HG03135 (cell line): ENCODE measurements at regions not wholly inside any gene's neighbourhood (a gene's known extent, or its start where the extent isn't known, plus 50 kb on each side); places are given as distances from the start of the nearest gene placed in this dataset.
"Not testable (repeated sequence)": the region's sequence is repeated elsewhere in the genome, so short reads cannot be mapped to it uniquely, and the experiment has no call there.

Experiments used
- ATAC-seq: cut with Tn5 transposase; IDR thresholded peaks from one replicate; pipeline ENCODE4 v1.9.1; 2021; ENCODE audit warnings: mild to moderate bottlenecking, moderate library complexity; ENCODE audit not compliant: unreplicated experiment

GRCh38 chr9:129416821-129417539, 203.9 kb downstream of the C9orf50 start:
- no peak for ATAC-seq

- no peak for ATAC-seq
Observed at GRCh38 chr9:129415942-129416651, 204.8 kb downstream of the C9orf50 start.

- no peak for ATAC-seq
Observed at GRCh38 chr9:129414993-129415941, 205.6 kb downstream of the C9orf50 start.

- no peak for ATAC-seq
Observed at GRCh38 chr9:129414377-129414992, 206.4 kb downstream of the C9orf50 start.

GRCh38 chr9:129413537-129414376, 207.1 kb downstream of the C9orf50 start:
- peak; percentile 72 for ATAC-seq

- ATAC-seq = peak; percentile 38
Observed at GRCh38 chr9:129412814-129413536, 207.9 kb downstream of the C9orf50 start.

GRCh38 chr9:129412176-129412813, 208.6 kb downstream of the C9orf50 start:
- ATAC-seq = not testable (repeated sequence)

- ATAC-seq = no peak
Observed at GRCh38 chr9:129411501-129412175, 209.3 kb downstream of the C9orf50 start.

- ATAC-seq = no peak
Observed at GRCh38 chr9:129410226-129410625, 210.7 kb downstream of the C9orf50 start.

- ATAC-seq = no peak
Observed at GRCh38 chr9:129408535-129409215, 212.2 kb downstream of the C9orf50 start.

- no peak for ATAC-seq
Observed at GRCh38 chr9:129407905-129408452, 212.9 kb downstream of the C9orf50 start.

- no peak for ATAC-seq
Observed at GRCh38 chr9:129406278-129407225, 214.3 kb downstream of the C9orf50 start.

GRCh38 chr9:129405827-129406213, 215.1 kb downstream of the C9orf50 start:
- ATAC-seq = no peak

- no peak for ATAC-seq
Observed at GRCh38 chr9:129405089-129405826, 215.6 kb downstream of the C9orf50 start.

GRCh38 chr9:129404621-129405020, 216.3 kb downstream of the C9orf50 start:
- no peak for ATAC-seq
